Left lobe of liver (tissue), 2 donors: ENCODE measurements at regions not wholly inside any gene's neighbourhood (a gene's known extent, or its start where the extent isn't known, plus 50 kb on each side); places are given as distances from the start of the nearest gene placed in this dataset.

ENCODE experiments used
- ATAC-seq: fragments of 200-7000 bp; cut with Tn5 transposase; one replicate; pipeline ENCODE4 v1.9.1; 2020; ENCODE audit warnings: mild to moderate bottlenecking, moderate library complexity
- DNase-seq: peaks from one replicate; pipeline ENCODE4 v3.0.0-alpha.2; 2020; ENCODE audit warnings: low spot score
- donor health status: DM: no; HTN: no; CAD: no; lungs with moderate emphysema.
- donor health status: DM: no; HTN: yes; CAD: no.

DNA sequence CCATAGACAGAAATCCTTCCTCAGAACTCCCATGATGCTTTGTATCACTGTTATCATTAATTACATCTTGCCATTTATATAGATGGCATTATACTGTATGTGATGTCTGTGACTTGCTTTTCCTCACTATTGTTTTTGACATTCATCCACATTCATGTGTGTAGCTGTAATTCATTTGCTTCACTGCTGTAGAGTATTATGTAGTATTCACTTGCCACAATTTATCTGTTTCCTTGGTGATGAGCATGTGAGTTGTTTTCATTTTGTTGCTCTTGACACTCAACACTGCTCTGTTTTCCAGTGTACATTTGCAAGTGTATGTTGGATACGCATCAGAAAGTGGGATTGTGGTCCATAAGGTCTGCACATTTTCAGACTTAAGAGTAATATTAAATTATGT lies 328.6 kb upstream of the C11orf87 start:
- DNase-seq = no peak
- no peak for ATAC-seq

DNA sequence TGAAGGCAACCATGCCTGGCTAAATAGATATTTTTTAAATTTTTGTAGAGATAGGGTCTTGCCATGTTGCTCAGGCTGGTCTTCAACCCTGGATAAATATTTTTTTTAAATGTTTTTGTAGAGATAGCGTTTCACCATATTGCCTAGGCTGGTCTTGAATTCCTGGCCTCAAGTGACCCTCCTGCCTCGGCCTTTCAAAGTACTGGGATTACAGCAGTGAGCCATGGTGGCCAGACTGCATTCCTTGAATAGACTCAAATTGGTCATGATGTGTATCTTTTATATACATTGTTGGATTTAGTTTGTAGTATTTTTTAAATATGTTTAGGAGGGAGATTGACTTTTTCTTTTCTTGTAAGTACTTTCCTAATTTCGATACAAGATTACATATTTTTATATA lies 325.7 kb upstream of the C11orf87 start:
- DNase-seq = no peak
- no peak for ATAC-seq

DNA sequence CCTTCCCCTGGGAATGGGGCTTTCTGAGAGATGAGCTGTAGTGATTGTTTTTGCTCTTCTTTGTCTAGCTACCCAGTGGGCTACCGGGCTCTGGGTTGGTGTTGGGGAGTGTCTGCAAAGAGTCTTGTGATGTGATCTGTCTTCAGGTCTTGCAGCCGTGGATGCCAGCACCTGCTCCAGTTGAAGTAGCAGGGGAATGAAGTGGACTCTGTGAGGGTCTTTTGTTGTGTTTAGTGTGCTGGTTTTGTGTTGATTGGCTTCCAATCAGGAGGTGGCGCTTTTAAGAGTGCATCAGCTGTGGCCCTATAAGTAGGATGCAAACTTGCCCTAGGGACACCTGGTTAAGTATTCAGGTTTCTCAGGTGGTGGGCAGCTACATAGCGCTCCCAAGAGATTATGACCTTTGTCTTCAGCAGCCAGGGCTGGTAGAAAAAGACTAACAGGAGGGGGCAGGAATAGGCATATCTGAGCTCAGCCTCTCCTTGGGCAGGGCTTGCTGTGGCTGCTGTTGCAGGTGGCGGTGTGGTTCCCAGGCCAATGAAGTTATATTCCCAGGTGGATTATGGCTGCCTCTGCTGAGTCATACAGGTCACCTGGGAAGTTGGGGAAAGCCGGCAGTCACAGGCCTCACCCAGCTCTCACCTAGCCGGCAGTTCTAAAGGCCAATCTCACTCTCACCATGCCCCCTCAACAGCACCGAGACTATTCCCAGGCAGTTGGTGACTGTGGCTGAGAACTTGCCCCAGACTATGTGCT lies 315.7 kb upstream of the C11orf87 start:
- ATAC-seq = no peak
- DNase-seq = no peak

DNA sequence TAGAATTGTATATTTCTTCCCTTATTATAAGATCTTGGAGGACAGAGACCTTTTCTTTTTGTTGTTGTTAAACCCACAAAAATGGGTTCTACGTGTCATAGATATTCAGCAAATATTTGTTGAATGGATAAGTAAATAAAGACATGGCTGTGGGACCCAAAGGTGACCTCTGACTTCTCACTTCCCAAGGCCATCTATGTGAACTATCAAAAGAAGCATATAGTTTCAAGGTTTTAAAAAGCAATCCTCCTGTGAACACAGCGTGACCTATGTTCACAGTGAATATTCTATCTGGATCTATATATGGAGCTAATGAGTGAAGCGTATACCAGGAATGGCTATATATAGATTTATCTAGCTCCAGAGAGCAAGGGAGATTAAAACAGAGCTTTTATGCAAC lies 312.8 kb upstream of the C11orf87 start:
- DNase-seq = no peak
- ATAC-seq = no peak

DNA sequence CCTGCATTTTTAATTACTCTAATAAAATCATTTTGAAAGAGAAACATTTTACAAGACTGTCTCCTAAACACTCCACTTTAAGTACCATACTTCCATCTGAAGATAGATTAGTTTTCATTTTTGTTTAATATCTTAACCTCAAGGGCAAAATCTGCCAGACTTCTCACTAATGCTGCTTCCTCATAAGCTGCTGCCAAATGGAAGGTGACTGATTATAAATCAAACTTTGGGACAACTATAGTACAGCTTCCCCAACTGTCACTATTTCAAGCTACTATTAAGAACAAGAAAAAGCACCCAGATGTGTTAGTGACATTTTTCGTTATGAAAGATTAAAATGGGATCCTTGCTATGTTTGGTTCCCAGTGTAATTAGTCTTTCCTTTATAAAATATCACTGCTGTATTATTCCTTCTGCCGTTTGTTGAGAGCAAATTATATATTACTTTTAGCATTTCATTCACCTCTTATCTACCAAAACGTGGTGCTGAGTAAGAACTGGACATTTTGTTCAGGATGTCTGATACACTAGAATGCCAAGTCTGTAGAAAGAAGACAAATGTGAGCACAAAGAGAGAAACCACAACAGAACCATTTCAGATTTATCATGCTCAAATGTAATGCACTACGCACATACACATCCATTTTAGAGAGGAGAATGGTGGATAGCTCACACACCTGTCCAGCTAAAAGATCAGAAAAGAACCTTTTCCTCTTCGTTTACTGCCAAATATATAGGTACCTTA lies 312.2 kb upstream of the C11orf87 start:
- ATAC-seq = no peak
- no peak for DNase-seq

DNA sequence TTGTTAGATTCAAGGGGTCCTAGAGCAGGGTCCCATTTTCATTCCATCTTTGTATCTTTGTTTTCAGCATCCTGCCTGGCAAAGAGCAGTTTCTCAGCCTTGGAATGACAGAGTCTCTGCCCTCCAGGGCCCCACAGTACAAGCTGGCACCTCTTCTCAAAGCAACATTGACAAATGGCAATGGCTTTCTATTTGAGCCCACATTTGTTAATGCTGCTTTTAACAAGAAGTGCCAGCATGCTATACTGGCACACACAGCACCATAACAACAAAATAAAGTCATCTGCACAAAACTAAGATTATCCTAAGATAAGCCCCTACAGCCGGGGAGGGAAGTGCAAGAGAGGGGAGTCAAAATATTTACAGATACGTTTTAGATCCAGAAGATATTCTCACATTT lies 309.7 kb upstream of the C11orf87 start:
- ATAC-seq = no peak
- no peak for DNase-seq

DNA sequence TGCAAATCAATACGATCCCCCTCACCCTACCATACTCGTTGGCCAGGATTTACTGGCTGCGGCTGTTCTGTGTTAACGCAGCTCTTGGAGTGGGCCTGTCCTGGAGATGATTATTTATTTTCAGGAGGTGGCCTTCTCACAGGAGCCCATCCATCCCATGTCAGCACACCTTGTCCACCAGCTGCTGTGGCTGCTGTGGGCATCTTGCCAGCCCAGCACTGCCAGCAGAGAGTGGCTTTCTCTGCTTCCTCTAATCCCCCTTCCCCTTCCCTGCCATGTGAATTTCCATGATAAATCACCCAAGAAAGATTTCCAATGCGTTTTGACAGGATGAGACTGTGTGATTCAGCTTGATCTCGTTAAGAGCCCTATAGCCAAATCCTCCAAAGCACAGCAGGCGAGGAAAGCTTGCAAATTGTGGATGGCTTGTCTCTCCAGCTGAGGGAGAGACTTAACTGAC lies 309.1 kb upstream of the C11orf87 start:
- DNase-seq (no peak), ATAC-seq (no peak)

DNA sequence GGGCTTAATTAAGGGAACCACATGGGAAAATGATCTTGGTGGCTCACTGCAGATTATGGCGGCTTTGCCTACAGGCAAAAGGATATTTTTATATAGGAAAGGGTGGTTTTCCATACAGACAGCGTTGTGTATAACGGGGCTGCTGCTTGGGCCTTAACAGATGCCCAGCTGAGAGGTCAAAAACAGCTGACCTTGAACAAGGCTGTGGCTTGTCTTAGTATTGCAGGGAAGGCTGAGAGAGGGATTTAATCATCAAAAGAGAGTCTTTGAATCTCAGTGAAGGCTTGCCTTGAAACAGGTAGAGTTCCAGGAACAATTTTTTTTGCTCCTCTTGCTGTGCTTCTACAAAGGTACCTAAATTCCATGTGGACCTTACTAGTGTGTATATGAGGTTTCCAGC lies 301.6 kb upstream of the C11orf87 start:
- no peak for ATAC-seq
- no peak for DNase-seq

DNA sequence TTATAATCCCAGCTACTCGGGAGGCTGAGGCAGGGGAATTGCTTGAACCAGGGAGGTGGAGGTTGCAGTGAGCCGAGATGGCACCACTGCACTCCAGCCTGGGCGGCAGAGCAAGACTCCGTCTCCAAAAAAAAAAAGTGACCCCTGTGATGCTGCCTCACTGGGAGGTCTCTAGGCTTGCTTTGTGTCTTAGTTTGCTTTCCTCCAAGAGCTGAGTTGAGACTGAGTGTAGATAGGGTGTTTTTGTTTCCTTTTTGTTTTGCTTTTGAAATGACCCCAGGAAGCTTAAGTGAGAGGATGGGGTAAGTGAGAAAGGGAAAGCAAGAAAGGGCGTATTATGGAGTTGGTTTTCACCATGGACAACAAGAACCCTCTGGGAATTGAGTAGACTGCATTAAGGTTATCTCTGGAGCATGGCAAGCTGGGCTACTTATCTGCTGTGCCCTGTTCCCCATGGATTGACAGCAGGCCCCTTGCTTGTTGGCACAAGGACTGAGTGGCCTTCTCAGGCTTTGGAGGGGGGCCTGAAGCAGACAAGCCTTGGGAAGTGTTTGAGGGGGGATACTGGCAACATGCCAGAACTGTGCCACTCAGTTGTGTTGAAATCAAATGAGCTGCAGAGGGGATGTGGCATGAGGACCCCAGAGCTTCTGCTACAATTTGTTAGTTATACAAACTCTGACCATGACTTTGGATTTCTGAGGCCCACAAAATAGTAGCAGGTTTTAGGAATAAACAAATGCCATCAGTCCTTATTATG lies 300.6 kb upstream of the C11orf87 start:
- DNase-seq (no peak), ATAC-seq (no peak)

DNA sequence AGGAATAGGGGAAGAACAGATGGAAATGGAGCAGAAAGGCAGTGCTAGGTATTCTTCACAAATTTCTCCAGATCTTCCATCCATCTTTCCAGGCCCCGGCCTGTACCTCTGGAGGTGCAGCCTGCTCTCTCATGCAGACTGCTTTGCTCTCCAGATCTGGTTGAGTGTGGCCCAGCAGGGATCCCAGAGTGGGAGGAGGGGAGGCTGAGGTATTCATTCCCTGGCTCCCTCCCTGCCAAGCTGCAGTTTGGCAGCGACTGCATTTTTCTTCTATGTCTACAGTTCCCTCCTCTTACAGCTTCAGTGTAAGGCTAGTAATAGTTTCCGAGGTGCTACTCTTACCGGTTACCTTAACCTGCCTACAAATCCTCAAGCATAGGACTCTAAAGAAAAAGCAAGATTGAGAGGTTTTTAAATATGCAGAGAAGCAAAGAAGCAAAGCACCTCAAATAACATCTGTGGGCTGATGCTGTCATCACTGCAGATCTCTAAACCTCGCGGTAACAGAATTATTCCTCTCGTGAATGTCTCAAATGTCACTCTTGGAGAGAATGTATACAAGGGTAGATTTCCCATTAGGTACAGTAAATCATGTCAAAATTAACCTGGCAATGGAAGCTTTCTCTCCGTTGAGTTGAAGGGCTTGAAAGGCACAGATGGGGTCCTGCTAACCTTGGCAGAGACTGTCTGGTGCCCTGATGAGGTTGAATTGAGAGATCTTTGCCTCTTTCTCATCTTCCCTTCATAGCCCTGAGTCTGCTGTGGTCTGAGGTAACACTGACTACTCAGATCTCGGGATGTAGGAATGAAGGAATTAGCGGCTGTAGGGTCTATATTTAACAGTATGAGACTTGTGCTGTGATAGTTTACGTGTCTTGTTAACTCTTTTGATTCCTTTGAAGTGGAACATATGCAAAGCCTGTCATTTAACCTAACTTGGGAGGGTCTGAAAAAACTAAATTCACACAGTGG lies 297.9 kb upstream of the C11orf87 start:
- ATAC-seq (no peak), DNase-seq (no peak)

DNA sequence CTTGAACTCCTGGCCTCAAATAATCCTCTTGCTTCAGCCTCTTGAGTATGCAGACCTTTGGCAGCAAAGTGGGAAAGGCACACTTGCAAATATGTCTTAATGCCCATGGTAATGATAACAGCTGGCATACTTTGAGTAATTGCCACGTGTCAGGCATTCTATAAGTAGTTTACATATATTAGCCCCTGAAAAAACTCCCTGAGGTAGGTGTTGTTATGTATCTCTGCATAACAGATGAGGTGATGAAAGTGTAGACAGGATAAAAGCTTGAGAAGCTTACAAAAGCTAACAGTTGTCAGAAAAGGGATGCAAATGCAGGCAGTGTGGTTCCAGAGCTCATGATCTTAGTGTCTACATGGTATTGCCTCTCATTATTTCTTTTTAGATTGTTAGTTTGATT lies 291.1 kb upstream of the C11orf87 start:
- ATAC-seq = no peak
- DNase-seq = no peak

DNA sequence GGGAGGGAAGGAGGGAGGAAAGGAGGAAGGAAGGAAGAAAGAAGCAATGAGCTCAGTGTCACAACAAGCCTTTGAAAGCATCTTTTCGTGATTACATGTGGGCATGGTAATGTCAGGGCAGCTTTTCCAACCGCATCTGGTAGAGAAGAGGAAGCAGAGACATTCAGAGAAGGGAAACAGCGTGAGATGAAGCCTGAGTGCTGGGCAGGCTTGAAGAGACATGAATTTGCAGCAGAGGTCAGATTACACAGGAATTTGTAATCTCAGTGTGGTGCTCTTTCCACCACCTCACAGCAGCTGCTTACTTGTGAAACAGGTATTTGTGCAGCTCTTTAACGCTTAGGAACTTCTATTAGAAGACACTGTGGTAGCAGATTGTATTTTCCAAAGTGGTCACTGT lies 289.5 kb upstream of the C11orf87 start:
- ATAC-seq = no peak
- DNase-seq = no peak

DNA sequence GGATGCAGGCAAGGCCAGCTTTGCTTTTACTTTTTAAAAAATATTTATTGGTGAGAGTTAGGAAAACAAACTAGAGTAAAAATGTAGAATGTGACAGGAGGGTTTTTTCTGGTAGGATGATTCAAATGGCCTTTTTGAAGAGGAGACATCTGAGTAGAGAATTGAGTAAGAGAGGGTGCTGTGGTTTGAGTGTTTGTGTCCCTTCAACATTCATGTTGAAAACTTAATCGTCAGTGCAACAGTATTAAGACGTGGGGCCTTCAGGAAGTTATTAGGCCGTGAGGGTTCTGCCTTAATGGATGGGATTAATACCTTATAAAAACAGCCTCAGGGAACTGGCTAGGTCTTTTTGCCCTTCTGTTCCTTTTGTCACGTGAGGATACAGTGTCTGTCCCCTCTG lies 288.8 kb upstream of the C11orf87 start:
- no peak for ATAC-seq

DNA sequence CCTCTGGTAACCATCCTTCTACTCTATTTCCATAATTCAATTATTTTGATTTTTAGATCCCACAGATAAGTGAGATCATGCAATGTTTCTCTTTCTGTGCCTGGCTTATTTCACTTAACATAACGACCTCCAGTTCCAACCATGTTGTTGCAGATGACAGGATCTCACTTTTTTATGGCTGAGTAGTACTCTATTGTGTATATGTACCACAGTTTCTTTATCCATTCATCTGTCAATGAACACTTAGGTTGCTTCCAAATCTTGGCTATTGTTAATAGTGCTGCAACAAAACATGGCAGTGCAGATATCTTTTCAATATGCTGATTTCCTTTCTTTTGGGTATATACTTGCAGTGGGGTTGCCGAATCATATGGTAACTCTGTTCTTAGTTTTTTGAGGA lies 286.4 kb upstream of the C11orf87 start:
- DNase-seq (no peak), ATAC-seq (no peak)

More for the DNA sequence above, 288.8 kb upstream of the C11orf87 start:
- DNase-seq = no peak

DNA sequence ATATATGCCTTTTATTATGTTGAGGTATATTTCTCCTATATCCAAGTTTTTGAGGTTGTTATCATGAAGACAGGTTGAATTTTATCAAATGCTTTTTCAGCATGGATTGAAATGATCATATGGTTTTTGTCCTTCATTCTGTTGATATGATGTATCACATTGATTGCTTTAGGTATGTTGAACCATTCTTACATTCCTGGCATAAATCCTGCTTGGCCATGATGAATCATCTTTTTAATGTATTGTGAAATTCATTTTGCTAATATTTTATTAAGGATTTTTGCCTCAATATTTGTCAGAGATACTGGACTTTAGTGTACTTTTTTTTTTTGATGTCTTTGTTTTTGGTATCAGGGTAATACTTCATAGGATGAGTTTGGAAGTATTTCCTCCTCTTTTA lies 283.8 kb upstream of the C11orf87 start:
- ATAC-seq (no peak), DNase-seq (no peak)

DNA sequence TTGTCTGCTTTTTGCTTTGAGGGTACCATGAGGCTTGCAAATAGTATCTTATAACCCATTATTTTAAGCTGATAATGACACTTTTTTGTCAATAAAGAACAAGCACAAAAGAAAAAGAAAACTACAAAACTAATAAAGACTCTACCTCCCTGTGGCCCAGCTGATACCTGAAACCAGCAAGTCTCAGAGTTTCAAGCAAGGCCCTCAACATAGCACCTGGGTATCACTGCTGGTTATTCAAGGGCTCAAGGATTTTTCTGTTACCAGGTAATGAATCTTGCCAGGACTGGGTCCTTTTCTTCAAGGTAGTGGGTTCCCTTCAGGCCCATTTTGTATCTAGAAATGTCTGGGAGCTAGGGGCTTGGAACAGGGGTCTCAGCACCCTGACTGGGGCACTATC lies 281.6 kb upstream of the C11orf87 start:
- no peak for ATAC-seq
- DNase-seq = no peak

DNA sequence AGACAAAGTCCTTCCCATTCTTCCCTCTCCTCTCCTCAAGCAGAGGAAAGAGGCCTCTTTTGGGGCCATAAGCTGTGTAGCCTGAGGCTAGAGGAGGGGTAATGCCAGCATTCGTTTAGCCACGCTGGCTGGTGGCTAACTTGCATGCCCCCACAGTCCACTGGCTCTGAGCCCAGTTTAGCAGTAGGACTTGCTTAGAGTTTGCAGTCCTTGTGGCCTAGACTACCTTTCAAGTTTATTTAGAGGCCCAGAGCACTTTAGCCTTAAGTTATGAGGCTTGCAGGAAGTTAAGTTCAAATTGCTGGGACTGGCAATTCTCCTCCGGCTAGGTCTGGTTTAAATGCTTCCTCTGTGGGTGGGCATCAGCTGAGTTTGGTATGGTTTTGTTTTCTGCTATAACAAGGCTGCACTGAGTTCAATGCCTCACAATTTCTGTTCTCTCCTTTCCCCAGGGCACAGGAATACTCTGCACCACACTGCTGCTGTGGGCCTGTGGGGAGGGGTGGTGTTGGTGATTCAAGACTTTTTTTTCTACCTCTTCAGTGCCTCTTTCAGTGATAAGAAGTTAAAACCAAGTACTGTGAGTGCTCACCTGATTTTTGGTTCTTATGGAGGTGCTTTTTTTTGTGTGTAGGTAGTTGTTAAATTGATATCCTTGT lies 281.0 kb upstream of the C11orf87 start:
- no peak for DNase-seq
- no peak for ATAC-seq

DNA sequence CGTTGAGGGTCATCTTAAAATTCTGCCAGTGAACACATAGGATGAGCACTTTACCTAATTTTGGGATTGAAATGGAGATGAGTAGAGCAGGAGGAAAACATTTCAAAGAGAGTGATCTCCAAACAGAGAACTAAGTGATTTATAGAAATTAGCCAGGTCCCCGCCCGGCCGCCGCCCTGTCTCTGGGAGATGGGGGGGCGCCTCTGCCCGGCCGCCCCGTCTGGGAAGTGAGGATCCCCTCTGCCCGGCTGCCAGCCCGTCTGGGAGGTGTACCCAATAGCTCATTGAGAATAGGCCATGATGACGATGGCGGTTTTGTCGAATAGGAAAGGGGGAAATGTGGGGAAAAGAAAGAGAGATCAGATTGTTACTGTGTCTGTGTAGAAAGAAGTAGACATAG lies 276.7 kb upstream of the C11orf87 start:
- no peak for DNase-seq
- no peak for ATAC-seq

DNA sequence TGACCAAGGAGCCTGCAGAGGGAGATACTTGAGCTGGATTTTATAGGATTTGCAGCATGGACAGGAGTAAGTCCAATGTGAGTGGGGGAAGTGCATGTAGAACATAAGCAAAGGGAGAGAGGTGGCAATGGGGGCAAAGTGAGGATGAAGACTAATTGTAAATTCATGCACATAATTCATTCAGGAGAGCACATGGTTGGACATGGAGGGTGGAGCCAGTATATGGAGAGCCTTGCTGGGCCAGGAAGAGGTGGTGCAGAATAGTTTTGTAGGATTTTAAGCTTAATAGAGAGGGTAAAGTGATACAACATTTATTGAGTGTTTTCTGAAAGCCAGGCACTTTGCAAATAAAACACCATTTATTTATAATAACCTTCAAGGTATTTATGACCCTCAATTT lies 274.3 kb upstream of the C11orf87 start:
- no peak for DNase-seq
- ATAC-seq = no peak

DNA sequence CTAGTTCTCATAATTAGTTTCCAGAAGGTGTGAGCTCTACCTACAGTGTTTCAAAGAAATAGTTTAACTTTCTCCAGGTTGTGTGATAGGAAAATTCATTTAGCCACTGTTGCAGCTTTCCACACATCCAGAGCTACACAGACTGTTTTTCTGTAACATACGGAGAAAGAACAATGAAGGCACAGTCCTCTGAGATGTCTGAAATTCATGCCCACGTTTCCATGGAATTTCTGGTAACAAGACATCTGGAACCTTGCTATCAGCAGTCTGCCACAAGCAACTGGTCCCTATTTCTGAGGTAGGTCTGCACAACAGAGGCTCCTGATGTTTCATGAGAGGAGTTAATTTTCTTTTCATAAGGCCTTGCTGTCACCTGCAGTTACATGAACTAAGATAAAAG lies 273.3 kb upstream of the C11orf87 start:
- ATAC-seq (no peak), DNase-seq (no peak)
